ENCODE measurements at regions not wholly inside any gene's neighbourhood (a gene's known extent, or its start where the extent isn't known, plus 50 kb on each side); places are given as distances from the start of the nearest gene placed in this dataset.

DNA sequence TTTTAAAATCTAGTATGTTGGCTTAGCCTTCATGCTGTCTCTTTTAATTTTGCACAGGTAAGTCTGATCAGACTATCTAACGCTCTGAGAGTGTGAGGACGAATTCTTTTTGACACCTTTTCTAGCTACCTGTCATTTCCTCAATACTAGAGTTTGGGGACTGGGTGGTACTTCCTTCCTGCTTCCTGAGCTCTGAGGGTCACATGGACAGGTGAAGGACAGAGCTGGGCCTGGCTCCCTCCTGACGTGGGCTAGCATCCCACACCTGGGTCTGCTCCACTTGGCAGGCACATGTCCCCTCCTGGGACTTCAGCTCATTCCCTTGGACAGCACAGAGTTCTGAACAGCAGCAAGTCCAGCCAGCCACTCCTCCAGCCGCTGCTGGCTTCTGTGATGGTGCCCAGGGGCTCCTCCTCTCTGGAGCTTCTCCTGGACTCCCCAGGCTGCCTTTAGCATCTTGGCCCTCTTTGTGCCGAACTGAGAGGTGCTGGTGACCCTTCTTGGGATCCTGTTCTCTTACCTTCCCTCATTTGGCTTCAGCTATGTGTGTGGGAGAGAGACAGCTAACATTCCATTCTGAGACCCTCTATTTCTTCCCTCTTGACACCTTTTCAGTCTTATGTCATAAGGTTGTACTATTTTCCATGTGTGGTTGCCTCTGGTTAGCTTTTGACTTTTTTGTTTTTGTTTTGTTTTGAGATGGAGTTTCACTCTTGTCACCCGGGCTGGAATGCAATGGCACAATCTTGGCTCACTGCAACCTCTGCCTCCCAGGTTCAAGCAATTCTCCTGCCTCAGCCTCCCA lies 106.9 kb downstream of the B3GNT2 start:
- no peak for DNase-seq (ENCODE audit: low read depth)

- DNase-seq (ENCODE audit: low read depth), result no peak
These were observed 105.0 kb downstream of the B3GNT2 start for GRCh38 chr2:62300925-62301324.

DNA sequence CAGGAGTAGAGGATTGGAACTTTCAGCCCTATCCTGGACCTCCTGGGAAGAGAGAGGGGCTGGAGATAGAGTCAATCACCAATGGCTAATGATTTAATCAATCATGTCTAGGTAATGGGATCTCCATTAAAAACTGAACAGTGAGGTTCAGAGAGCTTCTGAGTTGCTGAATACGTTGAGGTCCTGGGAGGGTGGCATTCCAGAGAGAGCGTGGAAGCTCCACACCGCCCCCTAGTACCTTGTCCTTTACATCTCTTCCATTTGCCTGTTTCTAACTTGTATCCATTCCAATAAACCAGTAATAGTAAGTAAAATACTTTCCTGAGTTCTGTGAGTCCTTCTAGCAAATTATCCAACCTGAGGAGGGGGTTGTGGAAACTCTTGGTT lies 101.7 kb downstream of the B3GNT2 start:
- DNase-seq (ENCODE audit: low read depth), result no peak

- no peak for DNase-seq (ENCODE audit: low read depth)
These were observed 101.1 kb downstream of the B3GNT2 start for GRCh38 chr2:62296832-62297623.

DNA sequence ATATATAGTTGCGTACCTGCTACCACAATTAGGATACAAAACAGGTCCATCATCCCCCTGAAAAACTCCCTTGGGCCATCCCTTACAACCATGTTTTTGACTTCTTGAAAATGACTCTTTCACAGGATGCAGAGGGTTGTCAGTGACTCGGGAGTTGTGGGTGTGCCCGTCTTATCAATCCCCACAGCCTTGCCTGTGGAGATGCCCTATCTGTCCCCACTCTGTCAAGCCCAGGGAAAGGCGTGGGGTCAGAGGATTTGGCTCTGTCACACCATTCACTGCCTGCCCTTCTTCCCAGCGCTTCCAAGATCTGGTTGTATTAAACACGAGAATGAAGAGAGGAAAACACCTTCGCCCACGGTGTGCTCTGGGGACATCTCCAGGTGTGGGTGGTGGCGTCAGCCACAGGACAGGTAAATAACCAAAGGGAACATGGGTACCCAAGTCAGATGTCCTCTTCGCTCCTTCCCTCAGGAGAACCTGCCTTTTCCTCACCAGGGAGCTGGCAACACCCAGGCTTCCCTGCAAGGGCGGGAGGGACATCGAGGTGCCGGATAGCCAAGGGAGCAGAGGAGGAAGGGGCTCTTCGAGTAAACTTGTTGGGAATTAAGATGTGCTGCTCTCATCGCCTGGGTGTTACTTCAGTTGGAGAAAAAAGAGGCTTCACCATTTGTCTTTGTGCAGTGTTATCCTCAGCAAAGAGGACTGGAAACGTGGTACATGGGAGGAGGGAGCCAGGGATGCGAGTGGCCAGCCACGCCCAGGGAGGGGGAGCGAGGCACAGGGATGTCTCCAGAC lies 100.3 kb downstream of the B3GNT2 start:
- DNase-seq (ENCODE audit: low read depth), result no peak

DNA sequence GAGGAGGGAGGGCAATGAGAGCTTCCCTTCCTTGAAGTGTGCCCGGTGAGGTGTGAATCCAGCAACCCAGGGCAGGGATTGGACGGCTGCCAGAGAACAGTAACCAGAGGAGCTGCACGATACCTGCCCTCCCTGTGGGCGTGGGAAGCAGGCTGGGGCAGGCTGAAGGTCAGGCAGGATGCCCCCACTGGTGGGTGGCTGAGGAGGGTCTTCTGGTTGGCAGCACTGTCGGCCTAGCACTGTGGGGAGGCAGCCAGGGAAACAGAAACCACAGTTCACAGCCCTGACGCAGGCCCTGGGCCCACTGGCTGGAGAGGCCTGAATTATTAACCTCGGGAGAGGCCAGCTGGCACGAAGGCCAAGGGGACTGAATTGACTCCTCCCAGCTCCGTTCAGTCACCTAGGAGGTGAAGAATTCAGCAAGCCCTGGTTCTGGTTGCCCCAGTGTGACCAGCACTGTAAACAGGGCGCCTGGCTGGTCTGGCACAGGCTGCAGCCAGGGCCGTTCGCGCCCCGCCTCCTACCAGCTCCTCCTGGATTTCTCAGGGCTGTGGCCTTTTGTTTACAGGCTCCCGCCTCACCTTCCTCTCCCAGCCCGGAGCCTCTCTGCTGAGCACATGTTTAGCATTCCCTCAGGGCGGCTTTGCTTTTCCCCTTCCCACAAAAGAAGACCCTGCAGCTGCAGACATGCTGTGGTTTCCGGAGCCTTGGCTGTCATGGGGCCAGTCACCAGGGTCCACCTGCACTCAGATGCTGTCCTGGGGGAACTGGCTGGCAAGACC lies 97.8 kb downstream of the B3GNT2 start:
- DNase-seq (ENCODE audit: low read depth), result no peak

- DNase-seq (ENCODE audit: low read depth), result no peak
These were observed 97.2 kb downstream of the B3GNT2 start for GRCh38 chr2:62293151-62293489.

DNA sequence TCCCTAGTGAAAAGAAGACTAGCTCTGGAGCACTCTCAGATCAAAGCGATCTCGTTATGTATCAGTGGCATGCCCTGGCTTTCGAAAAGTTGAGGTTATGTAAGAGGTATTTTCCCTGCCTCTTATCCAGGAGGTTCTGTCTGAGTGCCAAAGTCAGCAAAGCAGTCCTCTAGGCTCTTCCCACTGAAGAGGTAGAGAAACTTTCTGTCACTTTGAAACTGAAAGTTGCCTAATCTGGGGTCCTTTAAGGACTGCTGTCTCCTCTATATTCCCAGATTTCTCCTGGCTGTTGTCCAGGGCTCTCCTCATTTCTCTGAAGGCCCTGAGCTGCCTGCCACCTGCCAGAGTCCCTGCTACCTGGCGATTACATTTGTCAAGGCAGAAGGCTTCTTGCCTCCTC lies 96.3 kb downstream of the B3GNT2 start:
- DNase-seq (ENCODE audit: low read depth), result no peak

DNA sequence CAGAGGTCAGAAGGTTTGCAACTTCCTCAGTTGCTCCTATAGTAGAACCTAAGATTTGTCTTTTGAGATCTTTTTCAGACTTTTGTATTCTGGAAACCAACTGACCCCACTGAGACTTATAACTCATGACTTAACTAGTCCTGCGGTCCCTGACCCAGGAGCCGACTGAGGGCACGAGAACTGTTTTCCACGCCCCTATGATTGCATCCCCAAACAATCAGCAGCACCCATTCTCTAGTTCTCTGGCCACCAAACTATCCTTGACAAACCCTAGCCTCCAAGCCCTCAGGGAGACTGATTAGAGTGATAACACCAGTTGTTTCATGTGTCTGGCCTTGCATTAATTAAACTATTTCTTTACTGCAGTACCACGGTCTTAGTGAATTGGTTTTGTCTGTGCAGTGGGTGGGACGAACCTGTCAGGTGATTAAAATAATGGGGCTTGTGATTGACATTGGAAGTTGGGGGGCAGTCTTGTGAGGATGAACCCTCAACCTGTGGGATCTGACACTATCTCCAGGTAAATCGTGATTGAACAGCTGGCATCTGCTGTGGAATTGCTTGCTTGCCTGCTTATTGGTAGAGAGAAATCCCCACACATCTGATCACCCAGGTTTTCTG lies 95.7 kb downstream of the B3GNT2 start:
- no peak for DNase-seq (ENCODE audit: low read depth)

GRCh38 chr2:62291052-62291451 lies 95.1 kb downstream of the B3GNT2 start:
- DNase-seq (ENCODE audit: low read depth), result no peak

DNA sequence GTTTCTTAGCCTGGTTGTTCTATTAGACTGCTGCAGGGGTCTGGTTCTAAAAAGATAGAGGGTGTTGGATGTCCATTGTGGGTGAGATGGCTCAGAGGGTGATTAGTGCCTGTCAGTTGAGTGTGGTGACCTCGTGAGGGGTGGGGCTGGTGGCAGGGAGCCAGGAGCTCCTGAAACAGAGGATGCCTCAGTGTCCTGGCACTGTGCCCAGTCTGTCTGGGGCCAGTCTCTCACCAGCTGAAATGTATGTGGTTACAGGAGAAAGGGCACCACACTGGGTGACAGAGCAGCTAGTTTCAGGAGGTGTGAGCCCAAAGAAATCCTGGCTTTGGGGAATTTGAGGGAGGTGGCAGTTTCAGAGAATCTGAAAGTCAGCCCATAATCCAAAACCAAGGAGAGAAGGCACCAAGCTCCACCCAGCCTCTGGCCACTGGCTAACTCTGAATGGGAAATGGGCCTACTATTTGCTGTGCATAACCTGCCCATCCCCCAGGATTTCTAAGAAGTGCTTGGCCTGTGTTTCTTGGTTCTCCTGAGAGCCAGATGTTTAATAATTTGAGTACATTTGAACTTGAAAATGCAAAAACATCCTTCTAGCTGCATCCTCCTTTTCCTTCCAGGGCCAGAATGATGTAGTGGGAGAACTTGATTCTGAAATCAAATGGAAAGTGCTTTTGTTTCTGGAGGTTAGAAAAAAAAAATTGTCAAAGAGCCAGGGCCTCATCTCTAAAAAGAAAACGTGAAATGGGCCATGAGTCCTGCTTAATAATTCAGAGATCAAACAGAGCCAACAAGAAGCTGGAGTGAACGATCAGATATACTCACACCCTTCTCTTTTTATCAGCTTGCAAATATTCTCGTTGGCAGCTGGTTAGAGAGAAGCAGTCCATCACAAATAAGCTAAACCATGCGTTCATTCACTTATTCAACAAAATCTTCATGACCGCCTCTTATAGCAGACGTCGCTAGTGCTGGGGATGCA lies 92.3 kb downstream of the B3GNT2 start:
- DNase-seq (ENCODE audit: low read depth), result no peak

DNA sequence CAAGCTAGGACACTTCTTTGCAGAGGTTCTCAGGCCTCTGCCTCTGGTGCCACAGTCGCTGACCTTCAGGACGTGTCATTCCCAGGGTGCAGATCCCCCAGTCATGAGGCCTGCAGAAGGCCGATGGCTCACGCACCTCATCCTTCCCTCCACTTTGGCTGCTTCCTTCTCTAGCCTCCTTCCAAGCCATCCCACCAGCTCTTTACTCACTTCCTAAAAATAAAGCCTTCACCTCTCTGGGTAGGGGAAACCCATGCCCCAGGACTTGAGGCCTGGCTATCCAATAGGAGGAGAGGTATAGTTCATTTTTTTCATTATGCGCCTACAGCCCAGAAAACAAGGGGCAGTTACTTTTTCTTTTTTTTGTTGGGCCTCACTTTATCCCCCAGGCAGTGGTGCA lies 91.4 kb downstream of the B3GNT2 start:
- no peak for DNase-seq (ENCODE audit: low read depth)

- DNase-seq (ENCODE audit: low read depth), result no peak
These were observed 90.3 kb downstream of the B3GNT2 start for GRCh38 chr2:62286089-62286785.

GRCh38 chr2:62284980-62285379 lies 89.1 kb downstream of the B3GNT2 start:
- no peak for DNase-seq (ENCODE audit: low read depth)

GRCh38 chr2:62284471-62284870 lies 88.6 kb downstream of the B3GNT2 start:
- DNase-seq (ENCODE audit: low read depth), result no peak

DNA sequence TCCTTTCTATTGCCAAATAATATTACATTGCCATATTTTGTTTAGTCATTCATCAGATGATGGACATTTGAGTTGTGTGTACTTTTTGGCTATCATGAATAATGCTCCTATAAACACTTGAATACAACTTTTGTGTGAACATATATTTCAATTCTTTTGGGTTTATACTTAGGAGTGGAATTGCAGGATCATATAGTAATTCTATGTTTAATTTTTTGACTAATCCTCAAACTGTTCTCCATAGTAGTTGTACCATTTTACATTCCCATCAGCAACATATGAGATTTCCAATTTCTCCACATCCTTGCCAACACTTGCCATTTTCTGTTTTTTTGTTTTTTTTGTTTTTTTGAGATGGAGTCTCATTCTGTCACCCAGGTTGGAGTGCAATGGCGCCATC lies 87.2 kb downstream of the B3GNT2 start:
- DNase-seq (ENCODE audit: low read depth), result no peak

- DNase-seq (ENCODE audit: low read depth), result no peak
These were observed 85.7 kb downstream of the B3GNT2 start for GRCh38 chr2:62281663-62282062.

DNA sequence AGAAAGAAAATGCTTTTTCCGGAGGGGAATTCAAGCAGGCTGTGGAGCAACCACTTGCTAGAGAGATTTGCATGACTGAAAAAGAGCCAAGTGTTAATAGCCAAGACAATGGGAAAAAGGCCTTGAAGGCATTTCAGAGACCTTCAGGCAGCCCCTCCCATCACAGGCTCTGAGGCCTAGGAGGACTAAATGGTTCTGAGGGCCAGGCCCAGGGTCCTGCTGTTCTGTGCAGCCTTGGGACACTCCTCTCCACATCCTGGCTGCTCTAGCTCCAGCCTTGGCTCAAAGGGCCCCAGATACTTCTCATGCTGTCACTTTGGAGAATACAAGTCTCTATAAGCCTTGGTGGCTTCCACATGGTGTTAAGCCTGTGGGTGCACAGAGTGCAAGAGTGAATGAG lies 81.8 kb downstream of the B3GNT2 start:
- no peak for DNase-seq (ENCODE audit: low read depth)

All from fibroblast of gingiva (primary cell).